ENCODE measurements at regions not wholly inside any gene's neighbourhood (a gene's known extent, or its start where the extent isn't known, plus 50 kb on each side); places are given as distances from the start of the nearest gene placed in this dataset.

GRCh38 chr9:113657765-113658544, 194.4 kb downstream of the RGS3 start:
- peak; percentile 84 for DNase-seq (ENCODE audit: low read depth)
- no peak overlapping the region for H3K4me3 ChIP-seq (ENCODE audit: low read depth, low read length)
- TF ChIP-seq, protein P1, sequence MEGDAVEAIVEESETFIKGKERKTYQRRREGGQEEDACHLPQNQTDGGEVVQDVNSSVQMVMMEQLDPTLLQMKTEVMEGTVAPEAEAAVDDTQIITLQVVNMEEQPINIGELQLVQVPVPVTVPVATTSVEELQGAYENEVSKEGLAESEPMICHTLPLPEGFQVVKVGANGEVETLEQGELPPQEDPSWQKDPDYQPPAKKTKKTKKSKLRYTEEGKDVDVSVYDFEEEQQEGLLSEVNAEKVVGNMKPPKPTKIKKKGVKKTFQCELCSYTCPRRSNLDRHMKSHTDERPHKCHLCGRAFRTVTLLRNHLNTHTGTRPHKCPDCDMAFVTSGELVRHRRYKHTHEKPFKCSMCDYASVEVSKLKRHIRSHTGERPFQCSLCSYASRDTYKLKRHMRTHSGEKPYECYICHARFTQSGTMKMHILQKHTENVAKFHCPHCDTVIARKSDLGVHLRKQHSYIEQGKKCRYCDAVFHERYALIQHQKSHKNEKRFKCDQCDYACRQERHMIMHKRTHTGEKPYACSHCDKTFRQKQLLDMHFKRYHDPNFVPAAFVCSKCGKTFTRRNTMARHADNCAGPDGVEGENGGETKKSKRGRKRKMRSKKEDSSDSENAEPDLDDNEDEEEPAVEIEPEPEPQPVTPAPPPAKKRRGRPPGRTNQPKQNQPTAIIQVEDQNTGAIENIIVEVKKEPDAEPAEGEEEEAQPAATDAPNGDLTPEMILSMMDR (IDR thresholded peaks at IDR 0.05; ENCODE audit: insufficient read depth, low read depth, low read length, missing control alignments): peak; percentile 99

DNA sequence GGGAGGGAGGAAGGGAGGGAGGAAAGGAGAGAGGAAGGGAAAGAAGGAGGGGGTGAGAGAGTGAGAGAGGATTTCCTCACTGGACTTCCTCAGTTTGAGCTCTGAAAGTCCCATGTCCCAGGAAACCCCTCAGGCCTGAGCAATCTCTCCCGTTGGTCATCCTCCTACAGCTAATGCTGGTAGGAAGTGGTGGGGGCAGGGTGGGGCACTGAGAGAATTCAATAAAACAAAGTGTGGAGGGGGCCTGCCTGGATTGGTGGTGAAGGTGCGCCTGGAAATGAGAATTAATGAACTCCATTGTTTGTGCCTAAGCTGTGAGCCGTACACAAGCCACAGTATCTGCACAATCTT, 195.0 kb downstream of the RGS3 start:
- TF ChIP-seq, protein P1 (IDR thresholded peaks at IDR 0.05; ENCODE audit: insufficient read depth, low read depth, low read length, missing control alignments): no peak
- no peak for DNase-seq (ENCODE audit: low read depth)
- no peak overlapping the region for H3K4me3 ChIP-seq (ENCODE audit: low read depth, low read length)

GRCh38 chr9:113659039-113659438, 195.5 kb downstream of the RGS3 start:
- H3K4me3 ChIP-seq (ENCODE audit: low read depth, low read length): no peak overlapping the region
- TF ChIP-seq, protein P1 (IDR thresholded peaks at IDR 0.05; ENCODE audit: insufficient read depth, low read depth, low read length, missing control alignments): no peak

DNA sequence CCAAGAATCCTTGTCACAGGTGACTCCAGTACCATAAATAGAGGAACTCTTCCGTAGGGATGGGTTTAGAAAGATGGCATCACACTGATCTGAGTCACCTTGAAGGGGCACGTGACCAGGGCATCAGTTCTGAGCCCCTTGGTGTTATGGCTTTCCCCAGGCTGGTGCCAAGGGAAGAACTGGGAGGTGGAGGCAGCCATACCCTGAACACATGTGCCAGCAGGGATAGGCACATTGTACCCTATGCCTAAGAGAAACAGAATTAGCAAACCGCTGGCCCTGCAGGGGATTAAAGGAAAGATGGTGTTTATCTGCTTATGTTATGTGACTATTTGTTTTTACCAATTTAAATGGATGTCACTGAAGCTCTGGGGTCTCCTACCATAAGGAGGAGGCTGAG, 196.2 kb downstream of the RGS3 start:
- H3K4me3 ChIP-seq (ENCODE audit: low read depth, low read length): no peak overlapping the region
- no peak for DNase-seq (ENCODE audit: low read depth)
- TF ChIP-seq, protein P1 (IDR thresholded peaks at IDR 0.05; ENCODE audit: insufficient read depth, low read depth, low read length, missing control alignments): no peak

More at GRCh38 chr9:113659039-113659438, 195.5 kb downstream of the RGS3 start:
- DNase-seq (ENCODE audit: low read depth): no peak

DNA sequence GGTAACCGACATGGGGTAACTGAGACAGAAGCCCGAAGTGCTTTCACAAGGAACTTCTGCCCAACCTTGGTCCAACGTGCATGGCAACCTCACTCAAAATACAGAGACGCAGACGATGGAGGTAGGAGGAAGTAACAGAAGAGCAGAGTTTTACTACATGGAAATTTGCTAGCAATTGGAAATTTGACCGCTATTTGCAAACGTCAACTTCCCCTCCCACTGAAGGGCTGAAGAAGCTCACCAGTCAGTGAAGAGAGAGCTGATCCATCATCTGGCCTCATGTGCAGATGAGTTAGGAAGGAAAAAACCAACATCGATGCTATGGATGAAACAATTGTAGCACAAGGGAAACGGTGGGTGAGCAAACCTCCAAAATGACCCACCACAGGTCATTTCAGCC, 196.7 kb downstream of the RGS3 start:
- TF ChIP-seq, protein P1 (IDR thresholded peaks at IDR 0.05; ENCODE audit: insufficient read depth, low read depth, low read length, missing control alignments): no peak
- H3K4me3 ChIP-seq (ENCODE audit: low read depth, low read length): no peak overlapping the region
- DNase-seq (ENCODE audit: low read depth): no peak

GRCh38 chr9:113661074-113661473, 197.5 kb downstream of the RGS3 start:
- H3K4me3 ChIP-seq (ENCODE audit: low read depth, low read length): no peak overlapping the region
- no peak for DNase-seq (ENCODE audit: low read depth)
- TF ChIP-seq, protein P1 (IDR thresholded peaks at IDR 0.05; ENCODE audit: insufficient read depth, low read depth, low read length, missing control alignments): no peak

Measured in GM12865 (cell line).